WTC11 (cell line): ENCODE measurements at regions not wholly inside any gene's neighbourhood (a gene's known extent, or its start where the extent isn't known, plus 50 kb on each side); places are given as distances from the start of the nearest gene placed in this dataset.

Source experiments
- CTCF ChIP-seq: fragments of 200-600 bp; IDR thresholded peaks from 2 replicates; pipeline ENCODE4 v1.8.0; 2022; ENCODE audit warnings: antibody characterized with exemption
- ELF4 ChIP-seq: sonication (generic); formaldehyde crosslinking; IDR thresholded peaks from 2 replicates; pipeline ENCODE4 v1.8.1; 2022; ENCODE audit warnings: low read depth, mild to moderate bottlenecking, moderate library complexity, missing genetic modification reagents
- ESRRA ChIP-seq: sonication (generic); formaldehyde crosslinking; IDR thresholded peaks from 2 replicates; pipeline ENCODE4 v1.8.1; 2022; ENCODE audit warnings: mild to moderate bottlenecking, missing genetic modification reagents, borderline replicate concordance
- IRF2 ChIP-seq: sonication (generic); formaldehyde crosslinking; IDR thresholded peaks from 2 replicates; pipeline ENCODE4 v1.8.0; 2022; ENCODE audit warnings: low read depth, missing genetic modification reagents, borderline replicate concordance
- JUN ChIP-seq: sonication (generic); formaldehyde crosslinking; IDR thresholded peaks from 2 replicates; pipeline ENCODE4 v1.8.0; 2023; ENCODE audit warnings: mild to moderate bottlenecking, missing genetic modification reagents
- RORB ChIP-seq: fragments of 250-450 bp; sonication (Bioruptor Pico); IDR thresholded peaks from 2 replicates; pipeline ENCODE4 v1.9.0; 2021; ENCODE audit warnings: mild to moderate bottlenecking
- TCF7 ChIP-seq: sonication (generic); formaldehyde crosslinking; IDR thresholded peaks from 2 replicates; pipeline ENCODE4 v1.8.0; 2022; ENCODE audit warnings: mild to moderate bottlenecking, low read depth, missing genetic modification reagents, moderate library complexity
- TP53 ChIP-seq: sonication (generic); formaldehyde crosslinking; IDR thresholded peaks from 2 replicates; pipeline ENCODE4 v1.8.1; 2023; ENCODE audit warnings: mild to moderate bottlenecking, missing genetic modification reagents
- ZNF281 ChIP-seq: sonication (generic); formaldehyde crosslinking; IDR thresholded peaks from 2 replicates; pipeline ENCODE4 v1.8.0; 2023; ENCODE audit warnings: mild to moderate bottlenecking, missing genetic modification reagents
- TF ChIP-seq, protein P1 (sequence below): sonication (generic); formaldehyde crosslinking; IDR thresholded peaks from 2 replicates; pipeline ENCODE4 v1.8.0; 2022; ENCODE audit warnings: mild to moderate bottlenecking, missing genetic modification reagents
- TF ChIP-seq, protein P2 (sequence below): sonication (generic); formaldehyde crosslinking; IDR thresholded peaks from 2 replicates; pipeline ENCODE4 v1.8.0; 2022; ENCODE audit warnings: mild to moderate bottlenecking, missing genetic modification reagents

GRCh38 chr12:58481811-58482210 lies 438.5 kb downstream of the LRIG3 start:
- TF ChIP-seq CTCF (no peak), ZNF281 (CRISPR knock-in tag) (no peak), TCF7 (no peak), JUN (CRISPR knock-in tag) (no peak), IRF2 (CRISPR knock-in tag) (no peak), TP53 (CRISPR knock-in tag) (no peak), ESRRA (CRISPR knock-in tag) (no peak), ELF4 (no peak), RORB (CRISPR knock-in tag) (no peak)
- TF ChIP-seq, protein P1, sequence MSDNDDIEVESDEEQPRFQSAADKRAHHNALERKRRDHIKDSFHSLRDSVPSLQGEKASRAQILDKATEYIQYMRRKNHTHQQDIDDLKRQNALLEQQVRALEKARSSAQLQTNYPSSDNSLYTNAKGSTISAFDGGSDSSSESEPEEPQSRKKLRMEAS (CRISPR knock-in tag): no peak
- TF ChIP-seq, protein P2, sequence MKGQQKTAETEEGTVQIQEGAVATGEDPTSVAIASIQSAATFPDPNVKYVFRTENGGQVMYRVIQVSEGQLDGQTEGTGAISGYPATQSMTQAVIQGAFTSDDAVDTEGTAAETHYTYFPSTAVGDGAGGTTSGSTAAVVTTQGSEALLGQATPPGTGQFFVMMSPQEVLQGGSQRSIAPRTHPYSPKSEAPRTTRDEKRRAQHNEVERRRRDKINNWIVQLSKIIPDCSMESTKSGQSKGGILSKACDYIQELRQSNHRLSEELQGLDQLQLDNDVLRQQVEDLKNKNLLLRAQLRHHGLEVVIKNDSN: no peak
